GM12878 (cell line): ENCODE measurements at regions not wholly inside any gene's neighbourhood (a gene's known extent, or its start where the extent isn't known, plus 50 kb on each side); places are given as distances from the start of the nearest gene placed in this dataset.

ENCODE experiments used
- CBX3 ChIP-seq: fragments of 200-600 bp; sonication (generic); IDR thresholded peaks from 2 replicates; pipeline ENCODE4 v1.6.1; 2016; ENCODE audit warnings: low read depth, borderline replicate concordance
- CEBPB ChIP-seq, 2 experiments: fragments of 150-350 bp in 1 of 2; IDR thresholded peaks; 2 replicates each; pipeline ENCODE4 v1.6.1; 2012 to 2014; ENCODE audit warnings: low read depth in 2 of 2, low read length in 2 of 2, borderline replicate concordance in 1 of 2, inconsistent platforms in 1 of 2
- CHD2 ChIP-seq: IDR thresholded peaks from 2 replicates; pipeline ENCODE4 v1.6.1; 2011; ENCODE audit warnings: low read depth, low read length, improper control_type of control experiment, borderline replicate concordance
- FOS ChIP-seq: IDR thresholded peaks from 3 replicates; pipeline ENCODE4 v1.6.1; 2011; ENCODE audit warnings: borderline replicate concordance; ENCODE audit not compliant: insufficient read length; ENCODE audit errors: extremely low read depth
- MEF2A ChIP-seq: IDR thresholded peaks from 2 replicates; pipeline ENCODE4 v1.6.1; 2011; ENCODE audit warnings: low read depth, mild to moderate bottlenecking, low read length, moderate library complexity; ENCODE audit not compliant: insufficient read depth
- POLR2A ChIP-seq: IDR thresholded peaks from 2 replicates; pipeline ENCODE4 v1.6.1; 2011; ENCODE audit warnings: low read depth, mild to moderate bottlenecking, low read length
- POLR2AphosphoS5 ChIP-seq: IDR thresholded peaks from 2 replicates; pipeline ENCODE4 v1.6.1; 2011; ENCODE audit warnings: mild to moderate bottlenecking, low read length, inconsistent platforms
- REST ChIP-seq: IDR thresholded peaks from 2 replicates; pipeline ENCODE4 v1.6.1; 2012; ENCODE audit warnings: mild to moderate bottlenecking, low read depth, low read length
- YY1 ChIP-seq: IDR thresholded peaks from 2 replicates; pipeline ENCODE4 v1.6.1; 2011; ENCODE audit warnings: low read depth, mild to moderate bottlenecking, low read length
- TF ChIP-seq, protein P1 (sequence below), 3 experiments: IDR thresholded peaks in 2 of 3; conservative IDR thresholded peaks in 1 of 3; 2 replicates each; pipeline ENCODE4 v1.5.1; 2011; ENCODE audit warnings: low read depth in 3 of 3, low read length in 3 of 3, mild to moderate bottlenecking in 3 of 3, control low read depth in 2 of 3, moderate library complexity in 2 of 3, inconsistent platforms in 1 of 3, mixed read lengths in 1 of 3; ENCODE audit not compliant: control insufficient read depth in 2 of 3, insufficient read depth in 1 of 3; ENCODE audit errors: extremely low read depth in 1 of 3

GRCh38 chr15:77693576-77693975 is 60.9 kb upstream of the LINGO1 start:
- TF ChIP-seq, protein P1, sequence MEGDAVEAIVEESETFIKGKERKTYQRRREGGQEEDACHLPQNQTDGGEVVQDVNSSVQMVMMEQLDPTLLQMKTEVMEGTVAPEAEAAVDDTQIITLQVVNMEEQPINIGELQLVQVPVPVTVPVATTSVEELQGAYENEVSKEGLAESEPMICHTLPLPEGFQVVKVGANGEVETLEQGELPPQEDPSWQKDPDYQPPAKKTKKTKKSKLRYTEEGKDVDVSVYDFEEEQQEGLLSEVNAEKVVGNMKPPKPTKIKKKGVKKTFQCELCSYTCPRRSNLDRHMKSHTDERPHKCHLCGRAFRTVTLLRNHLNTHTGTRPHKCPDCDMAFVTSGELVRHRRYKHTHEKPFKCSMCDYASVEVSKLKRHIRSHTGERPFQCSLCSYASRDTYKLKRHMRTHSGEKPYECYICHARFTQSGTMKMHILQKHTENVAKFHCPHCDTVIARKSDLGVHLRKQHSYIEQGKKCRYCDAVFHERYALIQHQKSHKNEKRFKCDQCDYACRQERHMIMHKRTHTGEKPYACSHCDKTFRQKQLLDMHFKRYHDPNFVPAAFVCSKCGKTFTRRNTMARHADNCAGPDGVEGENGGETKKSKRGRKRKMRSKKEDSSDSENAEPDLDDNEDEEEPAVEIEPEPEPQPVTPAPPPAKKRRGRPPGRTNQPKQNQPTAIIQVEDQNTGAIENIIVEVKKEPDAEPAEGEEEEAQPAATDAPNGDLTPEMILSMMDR (IDR thresholded peaks at IDR 0.05 in 2 of 3, conservative IDR thresholded peaks at IDR 0.05 in 1 of 3; ENCODE audit: control insufficient read depth in 2 of 3, extremely low read depth in 1 of 3, insufficient read depth in 1 of 3, low read depth in 3 of 3, low read length in 3 of 3): no peak
- no peak for TF ChIP-seq MEF2A
- no peak for TF ChIP-seq POLR2AphosphoS5
- TF ChIP-seq REST: no peak
- no peak for TF ChIP-seq CHD2
- no peak for TF ChIP-seq YY1
- TF ChIP-seq CEBPB (IDR thresholded peaks at IDR 0.05; ENCODE audit: borderline replicate concordance in 1 of 2, low read depth in 2 of 2, low read length in 2 of 2): no peak
- no peak for TF ChIP-seq FOS
- TF ChIP-seq CBX3: no peak
- no peak for TF ChIP-seq POLR2A
